ENCODE measurements at regions not wholly inside any gene's neighbourhood (a gene's known extent, or its start where the extent isn't known, plus 50 kb on each side); places are given as distances from the start of the nearest gene placed in this dataset.

DNA sequence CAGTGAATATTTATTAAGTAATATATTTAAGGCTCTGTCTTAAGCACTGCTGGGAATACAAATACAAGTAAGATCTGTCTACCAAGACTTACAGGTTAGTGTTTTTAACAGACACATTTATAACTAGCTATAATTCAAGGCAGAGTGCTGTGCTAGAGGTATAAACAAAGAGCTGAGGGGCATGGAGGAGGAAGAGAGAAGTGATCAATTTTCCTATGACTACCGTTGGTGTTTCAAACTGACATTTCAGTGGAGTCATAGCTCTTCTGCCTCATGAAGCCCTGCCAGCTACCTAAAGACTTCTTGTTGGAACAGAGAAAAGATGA, 79.9 kb downstream of the CYB561 start:
- TF ChIP-seq, protein P1, sequence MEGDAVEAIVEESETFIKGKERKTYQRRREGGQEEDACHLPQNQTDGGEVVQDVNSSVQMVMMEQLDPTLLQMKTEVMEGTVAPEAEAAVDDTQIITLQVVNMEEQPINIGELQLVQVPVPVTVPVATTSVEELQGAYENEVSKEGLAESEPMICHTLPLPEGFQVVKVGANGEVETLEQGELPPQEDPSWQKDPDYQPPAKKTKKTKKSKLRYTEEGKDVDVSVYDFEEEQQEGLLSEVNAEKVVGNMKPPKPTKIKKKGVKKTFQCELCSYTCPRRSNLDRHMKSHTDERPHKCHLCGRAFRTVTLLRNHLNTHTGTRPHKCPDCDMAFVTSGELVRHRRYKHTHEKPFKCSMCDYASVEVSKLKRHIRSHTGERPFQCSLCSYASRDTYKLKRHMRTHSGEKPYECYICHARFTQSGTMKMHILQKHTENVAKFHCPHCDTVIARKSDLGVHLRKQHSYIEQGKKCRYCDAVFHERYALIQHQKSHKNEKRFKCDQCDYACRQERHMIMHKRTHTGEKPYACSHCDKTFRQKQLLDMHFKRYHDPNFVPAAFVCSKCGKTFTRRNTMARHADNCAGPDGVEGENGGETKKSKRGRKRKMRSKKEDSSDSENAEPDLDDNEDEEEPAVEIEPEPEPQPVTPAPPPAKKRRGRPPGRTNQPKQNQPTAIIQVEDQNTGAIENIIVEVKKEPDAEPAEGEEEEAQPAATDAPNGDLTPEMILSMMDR (IDR thresholded peaks at IDR 0.05; ENCODE audit: insufficient read depth, low read length, poor library complexity, severe bottlenecking): no peak
- TF ChIP-seq EZH2phosphoT487 (conservative IDR thresholded peaks at IDR 0.05; ENCODE audit: low read length): no peak
